HUES48 (cell line): ENCODE measurements at regions not wholly inside any gene's neighbourhood (a gene's known extent, or its start where the extent isn't known, plus 50 kb on each side); places are given as distances from the start of the nearest gene placed in this dataset.

ENCODE experiments used
- H3K27ac ChIP-seq: one replicate; pipeline ENCODE4 v1.7.0; 2013; ENCODE audit warnings: low read depth, low read length, inconsistent platforms
- H3K27me3 ChIP-seq: 2 replicates; pipeline ENCODE4 v1.6.1; 2013; ENCODE audit warnings: mild to moderate bottlenecking, low read length; ENCODE audit not compliant: control insufficient read depth, insufficient read depth
- H3K36me3 ChIP-seq: 2 replicates; pipeline ENCODE4 v1.6.1; 2013; ENCODE audit warnings: low read length; ENCODE audit not compliant: control insufficient read depth, insufficient read depth
- H3K4me1 ChIP-seq: 2 replicates; pipeline ENCODE4 v1.6.1; 2013; ENCODE audit warnings: mild to moderate bottlenecking, low read length; ENCODE audit not compliant: control insufficient read depth, insufficient read depth
- H3K4me3 ChIP-seq: 2 replicates; pipeline ENCODE4 v1.5.1; 2013; ENCODE audit warnings: mild to moderate bottlenecking, low read depth, low read length
- H3K9ac ChIP-seq: 2 replicates; pipeline ENCODE4 v1.6.1; 2013; ENCODE audit warnings: mild to moderate bottlenecking, low read depth, low read length, moderate library complexity
- H3K9me3 ChIP-seq: 2 replicates; pipeline ENCODE4 v1.6.1; 2013; ENCODE audit warnings: low read length; ENCODE audit not compliant: control insufficient read depth, insufficient read depth

- H3K4me3 ChIP-seq, result no peak overlapping the region
- H3K9me3 ChIP-seq, result no peaks in the 10 kb centered on the region
- no peaks in the 10 kb centered on the region for H3K27me3 ChIP-seq
- H3K27ac ChIP-seq, result no peak overlapping the region
- H3K4me1 ChIP-seq, result 0 out of 2 replicates have a peak, but pooled peaks cover 3% of the 10 kb centered on the region
- no peaks in the 10 kb centered on the region for H3K36me3 ChIP-seq
- no peak overlapping the region for H3K9ac ChIP-seq
Observed at GRCh38 chr2:6518361-6518760, 347.3 kb downstream of the CMPK2 start.

- H3K36me3 ChIP-seq, result no peaks in the 10 kb centered on the region
- H3K4me3 ChIP-seq, result no peak overlapping the region
- no peaks in the 10 kb centered on the region for H3K27me3 ChIP-seq
- peaks cover 21% of the 10 kb centered on the region for H3K4me1 ChIP-seq
- H3K9ac ChIP-seq, result no peak overlapping the region
- H3K9me3 ChIP-seq, result no peaks in the 10 kb centered on the region
- H3K27ac ChIP-seq, result no peak overlapping the region
Observed at GRCh38 chr2:6523476-6523875, 342.2 kb downstream of the CMPK2 start.

GRCh38 chr2:6524691-6525474 lies 340.8 kb downstream of the CMPK2 start:
- Histone ChIP-seq H3K36me3 (no peaks in the 10 kb centered on the region), H3K4me3 (no peak overlapping the region), H3K4me1 (peaks cover 20% of the 10 kb centered on the region), H3K9ac (no peak overlapping the region), H3K27me3 (no peaks in the 10 kb centered on the region), H3K9me3 (no peaks in the 10 kb centered on the region), H3K27ac (no peak overlapping the region)

GRCh38 chr2:6525475-6525964 lies 340.2 kb downstream of the CMPK2 start:
- peaks cover 19% of the 10 kb centered on the region for H3K4me1 ChIP-seq
- H3K36me3 ChIP-seq, result no peaks in the 10 kb centered on the region
- no peak overlapping the region for H3K27ac ChIP-seq
- no peaks in the 10 kb centered on the region for H3K9me3 ChIP-seq
- H3K4me3 ChIP-seq, result no peak overlapping the region
- H3K9ac ChIP-seq, result no peak overlapping the region
- H3K27me3 ChIP-seq, result no peaks in the 10 kb centered on the region

GRCh38 chr2:6526093-6526824 lies 339.4 kb downstream of the CMPK2 start:
- Histone ChIP-seq H3K9me3 (no peaks in the 10 kb centered on the region), H3K4me3 (no peak overlapping the region), H3K4me1 (peaks cover 19% of the 10 kb centered on the region), H3K9ac (no peak overlapping the region), H3K27ac (no peak overlapping the region), H3K36me3 (no peaks in the 10 kb centered on the region), H3K27me3 (no peaks in the 10 kb centered on the region)

- peaks cover 20% of the 10 kb centered on the region for H3K4me1 ChIP-seq
- no peaks in the 10 kb centered on the region for H3K36me3 ChIP-seq
- H3K27me3 ChIP-seq, result no peaks in the 10 kb centered on the region
- no peak overlapping the region for H3K9ac ChIP-seq
- H3K4me3 ChIP-seq, result no peak overlapping the region
- H3K27ac ChIP-seq, result no peak overlapping the region
- no peaks in the 10 kb centered on the region for H3K9me3 ChIP-seq
Observed at GRCh38 chr2:6531304-6531703, 334.4 kb downstream of the CMPK2 start.

- Histone ChIP-seq H3K9me3 (no peaks in the 10 kb centered on the region), H3K36me3 (no peaks in the 10 kb centered on the region), H3K4me1 (peaks cover 16% of the 10 kb centered on the region), H3K9ac (no peak overlapping the region), H3K27me3 (no peaks in the 10 kb centered on the region), H3K4me3 (no peak overlapping the region), H3K27ac (peak overlapping the region; percentile 63)
Observed at GRCh38 chr2:6535572-6535971, 330.1 kb downstream of the CMPK2 start.

- H3K4me1 ChIP-seq, result peaks cover 16% of the 10 kb centered on the region
- no peak overlapping the region for H3K9ac ChIP-seq
- no peaks in the 10 kb centered on the region for H3K36me3 ChIP-seq
- H3K27me3 ChIP-seq, result no peaks in the 10 kb centered on the region
- no peaks in the 10 kb centered on the region for H3K9me3 ChIP-seq
- no peak overlapping the region for H3K4me3 ChIP-seq
- H3K27ac ChIP-seq, result no peak overlapping the region
Observed at GRCh38 chr2:6538607-6539006, 327.1 kb downstream of the CMPK2 start.

GRCh38 chr2:6545336-6545735 lies 320.4 kb downstream of the CMPK2 start:
- H3K9ac ChIP-seq, result no peak overlapping the region
- H3K36me3 ChIP-seq, result no peaks in the 10 kb centered on the region
- 0 out of 2 replicates have a peak, but pooled peaks cover under 1% of the 10 kb centered on the region for H3K9me3 ChIP-seq
- H3K4me1 ChIP-seq, result no peaks in the 10 kb centered on the region
- no peaks in the 10 kb centered on the region for H3K27me3 ChIP-seq
- H3K27ac ChIP-seq, result no peak overlapping the region
- H3K4me3 ChIP-seq, result no peak overlapping the region

GRCh38 chr2:6545795-6546194 lies 319.9 kb downstream of the CMPK2 start:
- no peak overlapping the region for H3K27ac ChIP-seq

GRCh38 chr2:6554466-6554865 lies 311.2 kb downstream of the CMPK2 start:
- no peak overlapping the region for H3K27ac ChIP-seq
- no peak overlapping the region for H3K4me3 ChIP-seq
- H3K9ac ChIP-seq, result no peak overlapping the region
- H3K9me3 ChIP-seq, result peaks cover 3% of the 10 kb centered on the region; the same call in 1 of the 2 replicates
- H3K27me3 ChIP-seq, result no peaks in the 10 kb centered on the region
- H3K36me3 ChIP-seq, result no peaks in the 10 kb centered on the region
- peaks cover 9% of the 10 kb centered on the region for H3K4me1 ChIP-seq

More at GRCh38 chr2:6545795-6546194, 319.9 kb downstream of the CMPK2 start:
- Histone ChIP-seq H3K4me3 (no peak overlapping the region), H3K9ac (no peak overlapping the region), H3K4me1 (no peaks in the 10 kb centered on the region), H3K27me3 (no peaks in the 10 kb centered on the region), H3K36me3 (no peaks in the 10 kb centered on the region), H3K9me3 (peaks cover 3% of the 10 kb centered on the region; the same call in 1 of the 2 replicates)
